HG02970 (cell line): ENCODE measurements at regions not wholly inside any gene's neighbourhood (a gene's known extent, or its start where the extent isn't known, plus 50 kb on each side); places are given as distances from the start of the nearest gene placed in this dataset.

Experiments
- ATAC-seq: cut with Tn5 transposase; IDR thresholded peaks from one replicate; pipeline ENCODE4 v1.9.1; 2021; ENCODE audit warnings: mild to moderate bottlenecking, moderate library complexity, moderate number of reproducible peaks; ENCODE audit not compliant: unreplicated experiment, low FRiP score

DNA sequence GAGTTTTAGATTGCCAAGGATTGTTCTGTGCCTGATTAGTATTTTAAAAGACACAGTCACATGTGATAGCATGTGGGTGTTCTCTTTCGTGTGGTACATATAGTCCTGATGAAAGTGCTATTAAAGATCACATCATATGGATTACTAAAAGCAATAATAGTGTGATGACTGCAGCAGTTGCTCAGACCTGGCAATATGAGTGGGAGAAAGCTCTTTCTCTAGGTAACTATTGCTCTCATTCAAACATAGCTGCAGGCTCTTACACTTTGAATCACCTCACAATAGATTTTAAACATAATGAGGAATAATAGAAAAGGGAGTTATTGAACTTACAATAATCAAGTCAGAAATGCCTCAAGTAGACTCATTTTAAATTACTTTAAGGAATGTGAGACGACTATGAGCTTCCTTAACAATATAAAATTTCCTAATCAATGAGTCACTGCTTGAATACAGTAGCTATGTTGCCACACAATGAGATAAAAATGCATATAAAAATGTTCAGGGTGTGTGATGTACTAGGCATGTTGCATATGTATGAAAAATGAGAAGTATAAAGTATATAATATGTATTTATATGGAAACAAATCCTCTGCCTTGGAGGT, 452.1 kb downstream of the TMX3 start:
- ATAC-seq, result no peak

DNA sequence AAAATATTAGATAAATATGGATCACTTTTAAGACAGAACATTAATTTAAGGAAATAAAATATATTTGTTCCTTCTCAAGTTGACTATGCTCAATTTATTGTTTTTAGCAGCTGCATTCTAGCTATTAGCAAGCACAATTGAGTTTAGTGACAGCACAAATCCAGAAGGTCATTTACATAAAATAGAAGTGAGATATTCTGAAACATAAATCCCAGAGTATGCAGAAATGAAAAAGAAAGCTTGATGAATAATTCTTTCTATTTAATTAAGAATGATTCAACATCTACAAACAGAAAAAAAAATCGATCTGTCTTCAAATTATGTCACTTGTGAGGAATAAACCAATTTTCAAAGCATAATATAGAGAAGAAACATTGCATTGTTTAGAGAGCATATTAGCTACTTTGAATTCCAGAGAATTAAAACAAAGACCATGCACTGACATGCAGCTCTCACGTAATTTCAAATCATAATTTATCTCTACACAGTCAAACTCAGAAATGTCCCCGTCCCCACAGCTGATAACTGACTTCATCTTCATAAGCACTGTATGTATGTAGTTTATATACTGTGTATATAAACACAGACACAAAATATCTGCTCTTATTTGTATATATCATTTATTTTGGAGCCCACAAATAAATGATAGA, 458.4 kb downstream of the TMX3 start:
- no peak for ATAC-seq

DNA sequence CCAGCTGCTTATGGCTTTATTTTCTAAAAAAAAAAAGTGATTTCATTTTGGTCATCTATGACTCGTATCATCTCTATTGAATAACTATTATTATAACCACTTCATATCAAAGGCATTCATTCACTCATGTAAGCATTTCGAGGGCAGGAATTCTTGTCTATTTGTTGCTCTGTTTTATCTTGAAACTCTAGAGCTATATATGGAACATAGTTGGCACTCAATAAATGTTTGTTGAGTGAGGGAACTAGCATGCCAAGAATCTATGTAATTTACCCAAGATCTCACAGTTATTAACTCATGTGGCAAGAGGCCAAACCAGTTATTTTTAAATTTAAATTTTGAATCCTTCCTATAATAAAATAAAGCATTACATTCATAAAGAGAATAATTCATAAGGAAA, 470.1 kb downstream of the TMX3 start:
- ATAC-seq, result no peak

DNA sequence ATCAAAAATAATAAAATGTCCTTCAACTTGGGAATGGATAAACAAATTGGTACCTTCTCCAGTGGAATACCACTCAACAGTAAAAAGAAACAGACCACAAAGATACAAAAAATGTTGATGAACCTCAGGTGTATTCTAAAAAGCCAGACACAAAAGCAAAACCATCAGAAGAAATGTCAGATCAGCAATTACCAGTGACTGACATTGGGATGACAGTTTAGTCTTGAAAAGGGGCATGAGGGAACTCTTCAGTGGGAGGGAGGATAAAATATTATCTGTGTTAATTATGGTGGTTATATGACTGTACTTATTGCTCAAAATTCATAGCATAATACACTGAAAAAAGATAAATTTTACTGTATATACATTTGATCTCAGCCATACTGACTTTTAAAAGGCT, 473.0 kb downstream of the TMX3 start:
- no peak for ATAC-seq

DNA sequence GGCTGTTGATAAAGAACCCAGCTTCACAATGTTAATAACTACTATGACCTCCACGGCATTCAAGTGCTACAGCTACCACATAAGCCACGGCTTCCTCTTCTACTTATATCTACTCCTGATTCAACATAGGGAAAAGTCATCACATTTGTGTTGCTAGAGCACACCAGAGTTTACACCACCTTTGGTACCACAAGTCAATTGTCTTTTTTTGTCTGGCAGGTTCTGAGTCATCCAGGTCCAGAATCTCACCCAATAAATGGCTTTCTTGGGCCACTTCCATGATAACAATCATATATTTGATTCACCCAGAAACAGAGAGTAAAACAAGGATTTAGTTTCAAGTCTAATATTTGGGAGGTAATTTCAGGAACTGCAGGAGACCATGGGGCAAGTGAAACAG, 480.2 kb downstream of the TMX3 start:
- ATAC-seq, result no peak

DNA sequence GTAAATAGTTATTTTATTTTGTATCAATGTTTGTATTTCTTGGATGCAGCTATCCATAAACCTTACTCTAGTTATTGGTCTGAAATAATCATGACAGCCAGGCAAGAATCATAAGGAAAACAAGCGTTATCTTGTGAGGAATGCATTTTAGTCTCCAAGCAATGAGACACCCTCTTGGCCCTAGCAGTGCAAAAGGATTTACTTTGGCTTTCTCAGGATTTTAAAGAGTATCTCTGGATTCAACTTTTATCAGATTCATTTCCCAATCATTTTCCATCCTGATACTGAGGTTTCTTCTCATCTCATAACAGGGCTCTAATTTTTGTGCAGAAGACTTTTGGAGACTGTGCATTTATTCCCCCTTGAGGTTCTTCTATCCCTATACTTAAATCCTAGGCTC, 480.8 kb downstream of the TMX3 start:
- no peak for ATAC-seq

DNA sequence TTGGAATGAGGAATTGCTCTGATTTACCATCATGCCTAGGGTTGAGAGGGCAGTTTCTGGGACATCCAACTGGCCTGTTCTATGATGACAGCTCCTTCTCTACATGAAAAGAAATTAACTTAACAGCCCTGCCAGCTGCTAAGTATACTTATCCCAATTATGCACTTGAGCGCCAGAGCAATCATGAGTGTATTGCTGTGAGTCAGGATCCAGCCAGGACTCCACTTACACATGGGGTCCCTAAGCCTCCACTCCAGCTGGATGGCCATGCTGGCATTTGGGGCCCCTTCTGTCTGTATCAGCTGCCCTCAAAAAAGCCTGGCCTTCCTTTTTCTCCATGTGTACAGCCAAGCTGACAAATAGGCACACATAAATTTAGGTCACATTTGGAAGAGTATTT, 481.9 kb downstream of the TMX3 start:
- no peak for ATAC-seq

DNA sequence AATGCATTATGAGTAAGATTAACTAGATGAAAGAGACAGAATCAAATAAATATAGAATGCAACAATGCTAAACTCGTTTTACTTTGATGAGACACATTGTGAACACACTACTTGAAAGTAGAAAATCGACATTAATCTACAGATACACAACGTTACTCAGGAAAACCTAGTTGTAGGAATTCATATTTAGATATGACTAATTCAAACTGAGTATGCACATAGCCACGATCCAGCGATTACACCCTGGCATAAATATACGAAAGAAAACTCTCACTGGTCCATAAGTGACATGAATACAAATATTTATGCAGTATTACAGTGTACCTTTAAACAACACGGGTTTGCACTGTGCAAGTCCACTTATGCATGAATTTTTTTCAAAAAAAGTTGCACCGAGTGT, 485.6 kb downstream of the TMX3 start:
- ATAC-seq, result no peak

DNA sequence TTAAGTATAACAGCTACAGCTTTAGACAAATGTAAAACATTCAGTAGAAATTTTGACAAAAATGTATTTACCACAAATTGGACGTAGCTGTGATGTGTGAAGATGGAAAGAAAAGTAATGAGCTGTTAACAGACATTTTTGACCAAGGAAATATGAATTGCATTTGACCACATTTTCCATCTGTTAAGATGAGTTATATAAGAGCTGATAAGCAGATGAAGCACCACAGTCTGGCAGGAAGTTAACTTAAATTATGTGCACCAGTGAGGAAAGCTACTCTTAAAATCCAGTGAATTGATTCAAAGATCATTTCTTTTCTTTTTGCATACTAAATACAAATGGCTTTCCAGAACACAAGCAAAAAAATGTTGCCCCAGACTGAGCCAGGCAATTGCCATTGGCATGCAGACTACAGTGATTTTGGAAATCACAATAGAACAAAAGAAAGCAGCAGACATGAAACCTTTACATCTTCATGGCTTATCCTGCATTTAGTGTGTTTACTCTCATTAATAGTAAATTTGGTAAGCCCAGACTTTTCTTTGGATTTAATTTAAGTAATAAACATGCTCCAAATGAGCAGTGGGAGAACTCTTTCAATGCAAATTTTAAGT, 493.7 kb downstream of the TMX3 start:
- no peak for ATAC-seq

DNA sequence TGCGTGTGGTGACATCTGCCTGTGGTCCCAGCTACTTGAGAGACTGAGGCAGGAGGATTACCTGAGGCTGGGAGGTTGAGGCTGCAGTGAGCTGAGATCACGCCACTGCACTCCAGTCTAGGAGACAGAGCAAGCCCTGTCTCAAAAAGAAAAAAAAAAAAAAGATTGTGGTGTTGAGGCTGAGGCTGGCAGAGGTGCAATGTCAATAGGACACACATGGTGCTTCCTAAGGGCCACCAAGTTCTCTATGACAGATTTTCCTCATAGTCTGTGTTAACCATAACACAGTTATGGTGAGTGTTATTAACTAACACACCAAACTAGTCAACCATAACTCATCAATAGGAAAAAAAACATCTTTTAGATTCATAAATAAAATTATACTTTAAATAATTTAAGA, 494.4 kb downstream of the TMX3 start:
- ATAC-seq, result no peak

DNA sequence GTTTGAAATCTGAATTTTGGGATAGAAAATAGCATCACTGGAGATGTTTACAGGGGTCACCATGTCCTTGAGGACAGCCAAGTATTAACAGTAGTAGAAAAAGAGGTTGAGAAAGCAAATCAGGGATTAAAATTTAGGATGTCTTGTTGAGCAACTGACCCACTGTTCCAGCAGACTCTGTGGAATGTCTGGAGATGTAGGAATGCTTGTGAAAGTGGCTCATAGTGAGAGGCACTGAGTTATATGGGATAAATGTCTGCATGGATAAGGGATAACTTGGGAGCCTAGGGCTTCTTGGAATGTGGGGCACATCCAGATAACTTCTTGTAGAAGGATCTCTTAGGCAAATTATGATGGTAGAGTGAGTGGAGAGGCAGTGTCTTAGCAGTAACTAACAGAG, 495.0 kb downstream of the TMX3 start:
- no peak for ATAC-seq

DNA sequence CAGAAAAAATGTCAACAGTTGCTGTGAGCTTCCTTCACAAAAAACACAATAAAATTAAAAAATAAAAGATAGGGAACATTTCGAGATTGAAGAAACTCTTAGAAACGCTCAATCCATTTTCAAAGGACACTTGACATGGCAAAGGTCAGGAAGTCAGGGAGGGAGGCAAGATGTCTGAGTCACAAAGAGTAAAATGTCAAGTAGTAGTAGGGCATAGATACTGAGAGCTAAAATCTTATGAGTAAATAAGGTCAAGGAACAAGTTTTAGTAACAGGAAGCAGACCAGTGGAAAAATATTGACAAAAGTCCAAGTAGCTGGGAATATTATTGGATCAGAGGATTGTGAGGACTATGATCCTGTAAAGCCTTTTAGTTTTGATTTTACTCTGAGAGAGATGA, 495.6 kb downstream of the TMX3 start:
- no peak for ATAC-seq

DNA sequence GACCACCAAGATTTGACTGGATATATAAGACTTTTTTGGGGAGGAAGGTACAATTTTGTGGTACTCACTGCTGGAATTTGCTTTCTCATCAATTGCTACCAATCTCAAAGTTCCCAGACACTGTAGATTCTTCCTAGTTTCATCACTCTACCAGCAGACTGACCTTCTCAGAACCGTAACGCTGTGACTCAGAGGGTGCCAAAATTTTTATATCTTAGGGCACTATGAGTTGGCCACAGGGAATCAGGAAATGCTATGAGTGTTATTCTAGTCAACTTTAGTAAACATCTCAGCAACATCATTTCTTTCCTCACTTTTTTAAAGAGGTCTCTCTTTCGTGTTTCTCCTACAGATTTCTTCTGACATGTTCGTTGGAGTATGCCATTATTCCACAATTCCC, 499.0 kb downstream of the TMX3 start:
- no peak for ATAC-seq

DNA sequence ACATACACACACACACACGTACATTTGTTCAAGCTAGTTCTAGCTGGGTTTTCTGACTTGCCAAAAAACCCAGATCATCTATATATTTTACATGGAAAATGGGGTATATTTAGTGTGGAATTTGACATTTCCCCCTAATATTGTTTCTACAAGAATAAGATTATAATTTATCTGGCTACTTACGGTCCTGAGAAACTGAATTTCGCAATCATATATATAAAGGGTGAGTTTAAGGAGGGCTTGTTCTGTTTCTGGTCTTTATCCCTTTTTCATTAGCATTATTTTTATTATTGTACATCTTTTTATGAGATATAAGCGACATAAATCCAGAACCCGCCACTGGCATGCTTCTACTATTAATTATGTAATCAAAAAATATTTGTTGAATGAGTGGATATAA, 528.9 kb downstream of the TMX3 start:
- no peak for ATAC-seq

DNA sequence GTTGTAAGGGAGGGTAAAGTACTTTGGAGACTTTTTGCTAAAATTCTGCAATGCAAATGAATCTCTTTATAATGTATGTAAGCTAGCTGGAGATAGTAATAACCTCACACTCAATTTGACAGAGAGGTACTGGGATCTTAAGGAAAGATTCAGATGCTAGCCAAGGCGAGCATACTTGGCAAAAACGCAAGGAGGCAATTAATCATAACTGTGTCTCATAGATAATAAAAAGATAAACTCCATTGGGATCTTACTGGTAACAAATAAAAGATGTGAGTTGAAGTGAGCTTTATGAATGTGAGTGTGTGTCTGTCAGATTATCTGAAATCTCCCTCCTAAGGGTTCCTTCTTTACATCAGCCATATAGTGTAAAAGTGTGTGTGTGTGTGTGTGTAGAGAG, 533.0 kb downstream of the TMX3 start:
- no peak for ATAC-seq

DNA sequence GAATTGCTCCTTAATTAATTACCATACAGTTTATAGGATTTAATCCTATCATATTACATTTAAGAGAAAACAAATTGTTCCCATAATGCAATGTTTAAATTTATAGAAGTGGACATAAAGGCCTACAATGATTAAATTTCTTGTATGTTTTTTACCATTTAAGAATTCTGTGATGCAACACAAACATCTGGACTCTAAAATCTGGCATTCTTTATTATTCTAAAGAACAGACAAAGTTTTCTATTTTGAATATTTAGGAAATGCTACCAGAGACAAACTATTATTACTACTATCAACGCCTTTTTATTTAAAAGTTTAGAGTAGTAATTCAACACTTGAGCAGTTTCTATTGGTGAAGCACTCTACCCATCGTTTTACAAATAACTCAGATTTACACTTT, 535.1 kb downstream of the TMX3 start:
- ATAC-seq, result no peak

DNA sequence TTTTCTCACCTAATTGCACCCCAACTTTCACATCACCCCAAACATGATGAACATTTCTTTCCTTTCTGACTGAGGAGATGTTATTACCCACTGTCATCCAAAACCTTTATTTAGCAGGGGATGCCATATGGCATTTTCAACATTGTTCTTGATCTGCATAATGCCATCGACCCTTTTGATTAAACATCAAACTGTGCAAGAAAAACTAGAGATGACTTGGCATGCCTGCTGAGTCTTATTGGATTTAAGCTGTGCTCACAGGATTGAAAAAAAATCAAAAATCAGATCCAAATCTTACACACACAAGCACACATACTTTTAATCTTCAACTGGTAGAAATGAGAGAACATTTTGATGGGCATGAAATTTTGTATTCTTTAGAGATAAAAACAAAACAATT, 536.0 kb downstream of the TMX3 start:
- ATAC-seq, result no peak

DNA sequence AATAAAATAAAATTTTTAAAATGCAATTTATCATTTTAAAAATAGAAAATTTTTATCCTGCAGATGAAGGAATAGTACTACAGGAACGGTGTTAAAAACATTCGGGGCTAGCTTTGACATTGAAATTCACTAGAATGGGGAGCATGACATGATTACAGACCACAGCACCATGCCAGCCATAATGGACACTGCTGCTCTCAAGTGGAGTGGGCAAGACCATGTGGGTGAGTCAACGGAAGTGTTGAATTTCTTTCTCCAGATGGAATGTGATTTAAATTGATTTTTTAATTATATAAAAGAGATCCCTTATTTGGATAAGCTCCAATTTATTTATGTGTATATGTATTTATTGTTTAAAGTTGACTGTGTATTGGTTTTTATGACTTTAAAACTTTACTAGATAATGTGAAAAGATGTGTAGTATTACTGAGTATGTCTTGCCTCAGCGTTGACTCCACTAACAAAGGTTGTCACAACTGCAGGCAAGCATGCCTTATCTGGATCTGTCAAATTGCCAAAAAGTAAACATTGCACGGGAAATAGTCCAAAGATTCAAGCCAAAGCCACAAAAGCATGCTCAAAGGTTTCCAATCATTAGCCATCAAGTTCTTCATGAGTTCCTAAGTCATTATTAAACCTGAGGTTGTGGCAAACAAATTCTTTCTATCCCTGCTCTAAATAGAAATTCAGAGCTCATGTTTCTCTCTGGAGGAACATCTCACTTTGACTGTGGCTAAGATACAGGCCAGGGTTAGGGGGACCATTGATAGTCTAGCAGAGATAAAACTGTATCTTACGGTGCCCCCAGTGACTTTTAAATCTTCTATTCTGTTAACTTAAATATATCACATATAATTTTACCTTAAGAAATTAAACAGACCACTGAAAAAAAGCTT, 536.9 kb downstream of the TMX3 start:
- ATAC-seq, result no peak

DNA sequence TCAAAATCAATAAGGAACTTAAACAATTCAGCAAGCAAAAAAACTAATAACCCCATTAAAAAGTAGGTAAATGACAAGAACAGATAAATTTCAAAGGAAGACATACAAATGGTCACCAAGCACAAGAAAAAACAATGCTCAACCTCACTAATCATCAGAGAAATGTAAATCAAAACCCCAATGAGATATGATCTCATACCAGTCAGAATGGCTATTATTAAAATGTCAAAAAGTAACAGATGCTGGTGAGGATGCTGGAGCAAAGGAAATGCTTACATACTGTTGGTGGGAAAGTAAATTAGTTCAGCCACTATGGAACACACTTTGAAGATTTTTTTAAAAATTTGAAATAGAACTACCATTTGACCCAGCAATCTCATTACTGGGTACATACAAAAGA, 538.0 kb downstream of the TMX3 start:
- no peak for ATAC-seq

DNA sequence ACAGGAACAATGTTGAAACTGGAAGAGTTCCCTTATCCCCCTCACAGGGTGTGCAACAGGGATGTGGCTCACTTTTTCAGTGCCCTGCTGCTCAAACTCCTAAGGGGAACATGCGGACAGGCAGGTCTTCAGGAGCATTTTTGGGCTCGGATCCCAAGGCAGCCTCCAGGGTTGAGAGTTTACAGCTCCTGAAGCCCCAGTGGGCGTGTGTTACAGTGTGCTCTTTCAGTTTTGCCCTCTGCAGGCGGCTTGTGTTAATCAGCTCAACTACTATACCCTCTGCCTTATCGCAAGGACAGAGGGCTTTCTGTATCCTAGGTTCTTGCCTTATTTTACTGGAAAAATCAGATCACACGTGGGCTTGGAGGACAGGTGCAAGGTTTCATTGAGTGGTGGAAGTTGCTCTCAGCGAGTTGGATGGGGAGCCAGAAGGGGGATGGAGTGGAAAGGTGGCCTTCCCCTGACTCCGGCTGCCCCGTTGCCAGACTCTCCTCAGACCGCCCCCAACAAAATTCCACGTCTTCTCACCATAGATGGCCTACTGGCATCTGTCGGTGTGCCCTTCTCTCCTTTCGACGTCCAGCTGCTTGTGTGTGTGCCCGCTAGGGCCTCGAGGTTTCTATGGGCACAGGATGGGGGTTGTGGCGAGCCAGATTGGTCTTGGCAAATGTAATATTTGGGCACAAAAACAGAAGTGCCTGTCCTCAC, 541.9 kb downstream of the TMX3 start:
- ATAC-seq, result no peak

DNA sequence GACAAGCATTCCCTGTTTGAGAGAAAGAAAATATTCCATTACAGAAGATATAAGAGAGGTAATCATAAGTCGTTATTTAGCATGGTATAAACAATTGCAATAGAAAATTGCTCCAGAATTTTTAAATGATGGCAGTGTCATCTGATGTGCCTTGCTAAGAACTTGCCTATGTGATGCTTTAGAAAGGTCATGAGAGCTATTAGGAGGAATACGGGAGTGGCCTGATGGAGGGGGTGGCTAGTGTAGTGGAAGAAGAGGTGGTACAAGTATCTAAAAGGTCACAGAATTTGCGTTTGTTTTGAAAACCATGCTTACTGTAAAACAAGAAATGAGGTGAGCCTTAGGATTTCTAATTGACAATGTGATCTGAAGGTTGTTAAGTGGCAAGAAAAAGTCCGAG, 550.0 kb downstream of the TMX3 start:
- no peak for ATAC-seq
